IPS DF 6.9 (cell line): ENCODE measurements at regions not wholly inside any gene's neighbourhood (a gene's known extent, or its start where the extent isn't known, plus 50 kb on each side); places are given as distances from the start of the nearest gene placed in this dataset.

ENCODE experiments used
- DNase-seq: peaks from one replicate; pipeline ENCODE4 v3.0.0-alpha.2; 2013; ENCODE audit warnings: low read depth, low spot score
- H3K27ac ChIP-seq: one replicate; pipeline ENCODE4 v1.5.1; 2013; ENCODE audit warnings: low read length, control low read depth
- H3K27me3 ChIP-seq: 2 replicates; pipeline ENCODE4 v1.6.1; 2013; ENCODE audit warnings: mild to moderate bottlenecking, low read length; ENCODE audit not compliant: control insufficient read depth, insufficient read depth
- H3K36me3 ChIP-seq: 2 replicates; pipeline ENCODE4 v1.6.1; 2013; ENCODE audit warnings: low read length; ENCODE audit not compliant: control insufficient read depth, insufficient read depth
- H3K4me1 ChIP-seq: 2 replicates; pipeline ENCODE4 v1.6.1; 2013; ENCODE audit warnings: low read length; ENCODE audit not compliant: control insufficient read depth, insufficient read depth
- H3K4me3 ChIP-seq: 2 replicates; pipeline ENCODE4 v1.5.1; 2013; ENCODE audit warnings: mild to moderate bottlenecking, low read length
- H3K9me3 ChIP-seq: 2 replicates; pipeline ENCODE4 v1.6.1; 2013; ENCODE audit warnings: low read length, inconsistent platforms; ENCODE audit not compliant: control insufficient read depth, insufficient read depth
- WGBS: extraction: QIAGEN DNeasy Blood & Tissue Kit; methylation state at CpG from one replicate; pipeline ENCODE4 v1.1.7; 2013; ENCODE audit warnings: mixed read lengths, missing lambda C conversion rate; ENCODE audit not compliant: insufficient read length, insufficient coverage; 5-methylcytosine and 5-hydroxymethylcytosine counted together

DNA sequence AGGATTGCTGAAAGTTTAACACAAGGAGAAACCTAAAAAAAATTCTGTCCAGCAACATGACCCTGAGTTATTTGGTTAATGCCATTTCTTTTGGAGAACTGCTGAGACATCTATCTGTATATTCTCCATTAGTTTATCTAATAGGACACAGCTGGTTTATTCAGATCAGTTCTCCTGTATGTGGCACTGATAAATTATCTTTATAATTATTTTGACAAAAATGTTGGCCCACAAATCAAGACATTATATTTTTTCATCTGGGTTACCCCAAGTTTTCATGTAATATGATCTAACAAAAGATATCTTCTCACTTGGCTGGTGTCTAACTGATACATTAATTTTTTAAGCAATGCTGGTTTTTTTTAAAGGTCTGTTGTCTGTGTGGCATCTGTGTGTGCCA is 231.4 kb downstream of the KLF12 start:
- H3K4me3 ChIP-seq = no peak overlapping the region
- peaks cover 4% of the 10 kb centered on the region; the same call in 1 of the 2 replicates for H3K27me3 ChIP-seq
- H3K4me1 ChIP-seq = no peaks in the 10 kb centered on the region
- H3K9me3 ChIP-seq = no peaks in the 10 kb centered on the region
- H3K36me3 ChIP-seq = no peaks in the 10 kb centered on the region
- no peak for DNase-seq
- H3K27ac ChIP-seq = no peak overlapping the region

DNA sequence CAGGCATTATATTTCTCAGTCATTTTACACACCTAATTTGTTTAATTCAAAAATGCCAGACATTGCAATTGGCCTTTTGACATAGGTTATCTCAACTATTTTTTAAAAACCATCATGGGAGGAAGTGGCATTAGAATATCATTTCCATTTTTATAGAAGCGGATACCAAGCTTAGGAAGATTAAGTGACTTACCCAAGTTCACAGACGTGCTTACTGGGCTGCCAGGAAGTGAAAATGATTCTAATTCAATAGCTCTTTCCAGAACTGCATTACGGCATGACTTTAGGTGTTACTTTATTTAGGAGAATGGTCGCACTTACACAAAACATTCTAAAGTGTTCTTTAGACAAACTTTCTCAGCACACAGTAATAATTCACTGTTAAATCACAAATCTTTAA is 231.9 kb downstream of the KLF12 start:
- no peaks in the 10 kb centered on the region for H3K36me3 ChIP-seq
- no peaks in the 10 kb centered on the region for H3K4me1 ChIP-seq
- no peak for DNase-seq
- WGBS = no CpG with 5 or more reads among the region's 4 CpGs
- peaks cover 4% of the 10 kb centered on the region; the same call in 1 of the 2 replicates for H3K27me3 ChIP-seq
- H3K27ac ChIP-seq = no peak overlapping the region
- no peaks in the 10 kb centered on the region for H3K9me3 ChIP-seq
- no peak overlapping the region for H3K4me3 ChIP-seq

DNA sequence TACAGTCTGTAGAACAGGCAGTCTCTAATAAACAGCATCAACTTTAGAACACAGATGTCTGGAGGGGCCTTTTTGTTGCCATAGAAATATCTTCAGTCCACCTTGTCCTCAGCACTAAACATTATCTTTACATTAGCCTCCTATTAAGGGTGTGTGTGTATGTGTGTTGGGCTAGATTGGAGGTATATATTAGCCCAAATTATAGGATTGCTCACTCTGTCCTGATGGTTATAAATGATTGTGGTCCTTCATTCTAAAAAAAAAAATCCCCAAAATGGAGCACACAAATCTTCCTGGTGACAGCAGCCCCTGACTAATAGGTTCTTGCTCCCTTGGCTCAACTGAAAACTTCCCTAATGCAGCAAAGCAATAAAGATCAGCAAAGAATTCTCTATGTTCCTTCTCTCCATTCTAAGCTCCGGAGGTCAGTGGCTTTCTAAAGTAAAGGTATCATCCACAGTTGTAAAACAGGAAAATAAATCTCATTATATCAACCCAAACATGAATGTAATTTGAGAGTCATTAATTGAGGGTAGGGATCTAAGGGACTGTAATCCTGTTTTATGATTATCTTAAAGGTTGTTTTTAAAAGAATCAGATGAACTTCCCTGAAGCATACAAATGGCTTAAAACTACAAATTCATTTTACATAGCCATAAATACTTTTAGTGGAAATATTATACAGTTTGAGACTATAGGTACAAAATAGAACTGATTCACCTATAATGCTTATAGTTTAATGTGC is 232.7 kb downstream of the KLF12 start:
- Histone ChIP-seq H3K4me3 (no peak overlapping the region), H3K9me3 (no peaks in the 10 kb centered on the region)

DNA sequence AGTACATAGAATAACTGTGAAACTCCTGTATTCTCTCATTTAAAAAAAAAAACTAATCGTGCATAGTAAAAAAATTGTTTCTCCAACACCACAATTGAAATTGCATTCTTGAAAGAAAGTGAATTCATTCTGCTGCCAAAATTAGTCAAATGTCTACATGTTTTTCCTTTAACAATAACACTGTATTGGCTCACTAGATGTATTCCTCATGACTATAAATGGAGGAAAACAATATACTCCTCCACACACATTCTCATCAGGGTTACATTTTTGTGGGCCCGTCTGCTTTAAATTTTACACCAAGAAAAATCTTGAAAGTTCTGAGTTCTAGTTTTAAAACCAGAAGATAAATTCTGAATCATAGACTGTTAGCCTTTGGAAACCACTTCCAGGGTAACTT is 233.6 kb downstream of the KLF12 start:
- Histone ChIP-seq H3K4me1 (no peaks in the 10 kb centered on the region), H3K4me3 (no peak overlapping the region), H3K9me3 (no peaks in the 10 kb centered on the region), H3K27ac (no peak overlapping the region), H3K36me3 (no peaks in the 10 kb centered on the region), H3K27me3 (peaks cover 4% of the 10 kb centered on the region; the same call in 1 of the 2 replicates)
- WGBS = 100% methylated on average over 1 of the region's 2 CpGs
- no peak for DNase-seq

More for the DNA sequence above, 232.7 kb downstream of the KLF12 start:
- peaks cover 4% of the 10 kb centered on the region; the same call in 1 of the 2 replicates for H3K27me3 ChIP-seq
- no CpG with 5 or more reads among the region's 1 CpG for WGBS
- H3K4me1 ChIP-seq = no peaks in the 10 kb centered on the region
- no peak overlapping the region for H3K27ac ChIP-seq
- no peaks in the 10 kb centered on the region for H3K36me3 ChIP-seq
- no peak for DNase-seq

DNA sequence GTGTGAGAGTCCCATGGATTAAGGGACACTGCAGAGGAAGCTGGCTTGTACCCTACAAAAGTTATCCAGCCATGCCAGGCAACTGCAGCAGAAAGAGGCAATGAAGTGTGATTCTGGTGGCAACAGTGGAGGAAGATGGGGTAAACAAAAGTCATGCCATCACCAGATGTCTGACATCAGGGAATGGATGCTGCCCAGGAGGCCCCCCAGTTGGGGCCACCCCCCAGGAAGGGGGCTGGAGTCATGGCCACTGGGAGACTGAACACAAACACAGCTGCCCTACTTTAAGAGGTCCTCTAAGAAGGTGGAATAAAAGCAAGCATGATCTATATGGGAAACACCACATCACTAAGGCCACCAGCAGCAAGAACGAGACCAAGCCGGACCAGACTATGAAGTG is 235.3 kb downstream of the KLF12 start:
- no peak for DNase-seq
- Histone ChIP-seq H3K4me1 (no peaks in the 10 kb centered on the region), H3K4me3 (no peak overlapping the region), H3K36me3 (no peaks in the 10 kb centered on the region), H3K9me3 (no peaks in the 10 kb centered on the region), H3K27me3 (peaks cover 2% of the 10 kb centered on the region; the same call in 1 of the 2 replicates), H3K27ac (no peak overlapping the region)
- no CpG with 5 or more reads among the region's 2 CpGs for WGBS

DNA sequence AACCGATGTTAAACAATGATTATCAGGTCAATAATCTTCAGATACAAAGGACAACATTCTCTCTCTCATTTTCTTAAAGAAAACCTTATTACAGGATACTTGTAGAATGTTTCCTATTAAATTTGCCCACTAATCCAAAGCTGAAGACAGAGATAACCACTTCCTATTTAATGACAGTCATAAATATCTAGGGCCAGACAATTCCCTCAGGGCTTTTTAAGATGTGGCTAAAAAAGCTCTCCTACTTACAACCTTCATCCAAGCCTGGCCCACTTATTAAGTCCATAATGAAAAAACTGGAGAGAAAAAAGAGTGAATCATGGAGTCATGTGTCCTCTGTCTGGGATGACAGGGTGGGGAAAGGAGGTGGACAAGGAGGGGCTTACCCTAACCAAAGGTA is 235.9 kb downstream of the KLF12 start:
- no peak for DNase-seq
- Histone ChIP-seq H3K4me3 (no peak overlapping the region), H3K27me3 (no peaks in the 10 kb centered on the region), H3K27ac (no peak overlapping the region), H3K9me3 (no peaks in the 10 kb centered on the region), H3K4me1 (no peaks in the 10 kb centered on the region), H3K36me3 (no peaks in the 10 kb centered on the region)
- WGBS = no CpG with 5 or more reads among the region's 1 CpG

DNA sequence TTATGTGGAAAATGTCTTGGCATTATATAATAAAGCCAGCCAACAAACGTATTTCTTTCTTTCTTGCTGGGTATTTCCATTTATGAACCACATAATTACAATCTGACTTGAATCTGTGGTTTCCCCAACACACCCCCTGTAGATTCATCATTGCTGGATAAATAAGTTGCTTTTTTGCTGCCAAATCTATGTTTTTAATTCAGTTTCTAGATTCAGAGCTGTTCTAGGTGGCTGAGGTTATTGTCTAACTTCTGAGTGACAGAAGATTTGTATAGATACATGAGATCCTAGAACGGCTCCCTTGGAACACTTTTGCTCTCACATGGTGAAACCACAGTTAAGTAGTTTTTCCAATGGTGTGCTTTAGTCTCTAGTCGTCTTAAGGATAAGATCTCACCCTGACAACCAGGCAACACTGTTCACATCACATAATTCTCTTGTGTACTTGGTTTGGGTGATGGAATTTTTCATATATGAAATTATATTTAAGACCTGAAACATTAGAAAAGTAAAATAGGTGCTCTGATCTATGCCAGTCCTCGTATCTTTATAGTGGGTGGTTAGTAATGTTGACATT is 239.1 kb downstream of the KLF12 start:
- WGBS = no CpG with 5 or more reads among the region's 4 CpGs
- no peaks in the 10 kb centered on the region for H3K27me3 ChIP-seq
- H3K4me1 ChIP-seq = no peaks in the 10 kb centered on the region
- no peaks in the 10 kb centered on the region for H3K36me3 ChIP-seq
- DNase-seq = no peak
- no peak overlapping the region for H3K4me3 ChIP-seq
- no peak overlapping the region for H3K27ac ChIP-seq
- H3K9me3 ChIP-seq = no peaks in the 10 kb centered on the region

DNA sequence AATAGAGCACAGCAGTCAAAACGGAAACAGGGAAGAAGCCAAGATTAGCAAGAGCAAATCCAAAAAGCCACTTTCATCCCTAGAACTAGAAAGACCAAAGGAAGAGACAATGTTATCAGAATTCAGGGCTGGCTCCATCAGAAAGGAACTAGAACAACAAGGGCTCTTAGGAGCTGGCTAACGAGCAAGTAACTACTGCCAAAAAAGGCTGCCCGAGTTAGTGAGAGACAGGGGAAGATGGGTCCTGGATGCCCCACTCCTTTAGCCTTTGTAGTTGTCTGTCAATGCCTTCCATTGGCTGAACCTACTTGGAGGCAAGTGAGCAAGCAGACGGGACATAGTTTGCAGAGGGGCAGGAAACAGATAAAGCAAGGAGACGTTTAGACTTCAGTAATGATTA is 240.4 kb downstream of the KLF12 start:
- no peak overlapping the region for H3K27ac ChIP-seq
- WGBS = no CpG with 5 or more reads among the region's 5 CpGs
- no peak overlapping the region for H3K4me3 ChIP-seq
- no peaks in the 10 kb centered on the region for H3K27me3 ChIP-seq
- H3K4me1 ChIP-seq = no peaks in the 10 kb centered on the region
- H3K36me3 ChIP-seq = no peaks in the 10 kb centered on the region
- H3K9me3 ChIP-seq = no peaks in the 10 kb centered on the region
- DNase-seq = no peak

DNA sequence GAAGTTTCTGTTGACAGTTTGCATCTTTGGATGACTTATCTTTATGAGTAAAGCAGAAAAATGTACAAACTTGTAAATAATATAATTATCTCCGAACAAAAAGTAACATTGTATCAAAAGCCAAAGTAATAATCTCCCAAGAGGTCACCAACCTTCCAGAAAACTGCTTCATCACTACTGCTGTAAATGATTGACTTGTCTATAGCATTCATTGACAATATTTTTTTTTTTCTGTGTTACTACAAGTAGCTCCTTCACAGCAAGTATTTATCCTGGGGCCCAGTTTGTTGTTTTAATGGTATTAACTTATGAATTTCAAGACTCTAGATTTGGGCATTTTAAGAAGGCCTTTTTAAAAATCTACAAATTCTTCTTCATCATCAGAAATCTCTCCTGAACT is 242.4 kb downstream of the KLF12 start:
- H3K9me3 ChIP-seq = no peaks in the 10 kb centered on the region
- DNase-seq = no peak
- no peaks in the 10 kb centered on the region for H3K4me1 ChIP-seq
- H3K27ac ChIP-seq = no peak overlapping the region
- no CpG with 5 or more reads among the region's 1 CpG for WGBS
- H3K27me3 ChIP-seq = no peaks in the 10 kb centered on the region
- H3K36me3 ChIP-seq = no peaks in the 10 kb centered on the region
- H3K4me3 ChIP-seq = no peak overlapping the region

DNA sequence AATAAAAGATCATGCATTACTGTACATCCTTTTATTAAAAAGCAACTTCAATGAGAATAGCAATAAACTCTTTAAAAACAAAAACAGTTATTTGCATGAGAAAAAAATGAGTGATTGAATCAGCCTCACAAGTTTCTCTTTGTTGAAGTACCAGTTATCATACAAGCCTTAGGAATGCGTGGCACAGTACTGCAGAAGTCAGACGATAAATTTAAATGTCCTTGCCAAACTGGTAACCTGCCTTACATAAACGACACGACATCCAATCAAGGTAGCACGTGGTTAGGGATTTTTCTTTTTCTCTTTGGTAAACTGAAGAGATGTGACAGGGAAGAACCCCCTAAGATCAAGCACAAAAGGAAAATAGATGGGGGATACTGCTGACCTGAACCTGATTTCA is 251.0 kb downstream of the KLF12 start:
- WGBS = no CpG with 5 or more reads among the region's 5 CpGs

DNA sequence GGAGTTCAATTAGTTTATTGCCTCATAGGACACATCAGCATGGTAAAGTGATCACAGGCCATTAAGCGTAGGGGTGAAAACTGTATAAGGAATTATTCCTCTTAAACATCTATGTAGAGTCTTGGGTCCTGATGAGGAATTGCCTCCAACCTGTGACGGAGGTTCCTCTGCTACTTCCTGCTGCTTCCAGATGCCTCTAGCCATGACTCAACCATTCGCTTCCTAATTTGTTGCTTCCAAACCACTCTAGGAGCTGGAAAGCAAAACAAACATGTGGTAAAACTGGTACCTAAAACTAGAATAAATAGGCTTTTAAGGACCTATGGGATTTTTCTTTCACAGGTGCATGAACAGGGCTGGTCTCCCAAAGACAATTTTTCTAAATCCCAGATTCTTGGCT is 253.8 kb downstream of the KLF12 start:
- DNase-seq = no peak
- Histone ChIP-seq H3K27ac (no peak overlapping the region), H3K36me3 (no peaks in the 10 kb centered on the region), H3K9me3 (no peaks in the 10 kb centered on the region), H3K27me3 (no peaks in the 10 kb centered on the region), H3K4me1 (no peaks in the 10 kb centered on the region; the same call in 1 of the 2 replicates), H3K4me3 (no peak overlapping the region)
- WGBS = no CpG with 5 or more reads among the region's 3 CpGs

More for the DNA sequence above, 251.0 kb downstream of the KLF12 start:
- Histone ChIP-seq H3K36me3 (no peaks in the 10 kb centered on the region), H3K27me3 (no peaks in the 10 kb centered on the region), H3K9me3 (no peaks in the 10 kb centered on the region), H3K4me3 (no peak overlapping the region), H3K4me1 (no peaks in the 10 kb centered on the region; the same call in 1 of the 2 replicates), H3K27ac (no peak overlapping the region)
- no peak for DNase-seq
